Transverse colon (tissue), 4 donors: ENCODE measurements at regions not wholly inside any gene's neighbourhood (a gene's known extent, or its start where the extent isn't known, plus 50 kb on each side); places are given as distances from the start of the nearest gene placed in this dataset.

Source experiments
- DNase-seq: peaks from one replicate; pipeline ENCODE4 v3.0.0-alpha.2; 2019
- H3K27ac ChIP-seq, 4 donors: fragments of 200-600 bp; sonication (generic); 2 replicates each; pipeline ENCODE4 v1.5.1; 2016 to 2018; ENCODE audit warnings: inconsistent platforms in 4 of 4
- H3K27me3 ChIP-seq: fragments of 200-600 bp; sonication (generic); 2 replicates; pipeline ENCODE4 v1.5.1; 2017; ENCODE audit warnings: inconsistent platforms
- H3K36me3 ChIP-seq, 4 donors: fragments of 200-600 bp; sonication (generic); 2 replicates each; pipeline ENCODE4 v1.5.1; 2017 to 2019; ENCODE audit warnings: inconsistent platforms in 4 of 4
- H3K4me1 ChIP-seq, 4 donors: fragments of 200-600 bp; sonication (generic); 2 replicates each; pipeline ENCODE4 v1.5.1; 2017 to 2020; ENCODE audit warnings: inconsistent platforms in 4 of 4
- H3K4me3 ChIP-seq, 4 donors: fragments of 200-600 bp; sonication (generic); 1 replicate in 1 of 4; 2 replicates in 3 of 4; pipeline versions ENCODE4 v1.5.1 to v1.6.1; 2017 to 2019; ENCODE audit warnings: inconsistent platforms in 4 of 4
- H3K9me3 ChIP-seq, 2 donors: fragments of 200-600 bp; sonication (generic); 2 replicates each; pipeline ENCODE4 v1.5.1; 2017 to 2019; ENCODE audit warnings: inconsistent platforms in 2 of 2
- EP300 ChIP-seq: sonication (generic); formaldehyde crosslinking; IDR thresholded peaks from one replicate; pipeline ENCODE4 v1.6.1; 2017; ENCODE audit warnings: antibody characterized with exemption, low read depth
- POLR2A ChIP-seq: fragments of 450-650 bp; IDR thresholded peaks from one replicate; pipeline ENCODE4 v1.6.1; 2016; ENCODE audit warnings: antibody characterized with exemption, mild to moderate bottlenecking, moderate library complexity
- POLR2AphosphoS5 ChIP-seq, 3 donors: sonication (generic); formaldehyde crosslinking; IDR thresholded peaks; one replicate each; pipeline ENCODE4 v1.6.1; 2016; ENCODE audit warnings: antibody characterized with exemption in 3 of 3
- WGBS, 2 donors: methylation state at CpG; one replicate each; pipeline ENCODE4 v1.1.5; 2018; ENCODE audit warnings: low coverage in 1 of 2; 5-methylcytosine and 5-hydroxymethylcytosine counted together
- in situ Hi-C, 4 donors: fragments of 200-750 bp; cut with MboI; loops; one replicate each; pipeline versions ENCODE4 v1.15.0 to v1.15.1; 2017; ENCODE audit warnings: low sequenced_read_pairs in 3 of 4, low pct_ligation_motif_present in 1 of 4, low pct_unique_long_range_greater_than_20kb in 1 of 4
- intact Hi-C: fragments of 100-400 bp; cut with DNase I; formaldehyde crosslinking; loops from one replicate; pipeline ENCODE4 v1.15.1; 2023; ENCODE audit warnings: low total_unique reads
- TF ChIP-seq, protein P1 (sequence below), 5 experiments: fragments of 200-600 bp in 3 of 5; fragments of 450-650 bp in 2 of 5; sonication (generic) in 3 of 5; IDR thresholded peaks; 1 replicate in 2 of 5; 2 replicates in 3 of 5; pipeline ENCODE4 v1.5.1; 2016 to 2017; ENCODE audit warnings: antibody characterized with exemption in 5 of 5, inconsistent platforms in 3 of 5, mild to moderate bottlenecking in 2 of 5, moderate library complexity in 1 of 5

DNA sequence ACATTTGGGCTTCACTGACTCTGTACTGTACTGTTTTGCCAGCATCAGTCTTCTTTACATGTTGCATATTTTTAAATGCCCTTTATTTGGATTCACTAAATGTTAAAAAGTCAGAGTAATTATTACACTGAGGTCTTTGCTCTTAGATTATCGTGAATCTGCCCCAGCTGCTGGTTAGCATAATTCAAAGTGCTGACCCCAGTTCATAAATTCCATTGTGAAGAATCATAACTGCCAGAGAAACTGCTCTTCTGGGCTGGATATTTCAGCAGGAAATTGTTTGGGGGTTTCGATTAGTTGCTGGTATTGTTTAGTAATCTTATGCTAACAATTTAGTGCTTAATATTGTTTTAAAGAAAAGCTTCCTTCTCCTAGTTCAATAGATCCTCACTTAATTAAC, 682.1 kb upstream of the MAP3K7 start:
- TF ChIP-seq POLR2AphosphoS5 (IDR thresholded peaks at IDR 0.05) (no peak), EP300 (no peak), POLR2A (no peak)
- TF ChIP-seq, protein P1, sequence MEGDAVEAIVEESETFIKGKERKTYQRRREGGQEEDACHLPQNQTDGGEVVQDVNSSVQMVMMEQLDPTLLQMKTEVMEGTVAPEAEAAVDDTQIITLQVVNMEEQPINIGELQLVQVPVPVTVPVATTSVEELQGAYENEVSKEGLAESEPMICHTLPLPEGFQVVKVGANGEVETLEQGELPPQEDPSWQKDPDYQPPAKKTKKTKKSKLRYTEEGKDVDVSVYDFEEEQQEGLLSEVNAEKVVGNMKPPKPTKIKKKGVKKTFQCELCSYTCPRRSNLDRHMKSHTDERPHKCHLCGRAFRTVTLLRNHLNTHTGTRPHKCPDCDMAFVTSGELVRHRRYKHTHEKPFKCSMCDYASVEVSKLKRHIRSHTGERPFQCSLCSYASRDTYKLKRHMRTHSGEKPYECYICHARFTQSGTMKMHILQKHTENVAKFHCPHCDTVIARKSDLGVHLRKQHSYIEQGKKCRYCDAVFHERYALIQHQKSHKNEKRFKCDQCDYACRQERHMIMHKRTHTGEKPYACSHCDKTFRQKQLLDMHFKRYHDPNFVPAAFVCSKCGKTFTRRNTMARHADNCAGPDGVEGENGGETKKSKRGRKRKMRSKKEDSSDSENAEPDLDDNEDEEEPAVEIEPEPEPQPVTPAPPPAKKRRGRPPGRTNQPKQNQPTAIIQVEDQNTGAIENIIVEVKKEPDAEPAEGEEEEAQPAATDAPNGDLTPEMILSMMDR (IDR thresholded peaks at IDR 0.05): no peak
- H3K9me3 ChIP-seq: no peaks in the 10 kb centered on the region
- no peak for DNase-seq
- intact Hi-C loops: no loop called here
- no peak overlapping the region for H3K4me3 ChIP-seq
- H3K4me1 ChIP-seq: no peaks in the 10 kb centered on the region
- H3K27ac ChIP-seq: no peak overlapping the region
- H3K36me3 ChIP-seq: no peaks in the 10 kb centered on the region
- in situ Hi-C loops: no loop called here
- 51 to 73% methylated on average over 2 of the region's 2 CpGs for WGBS, 2 donors
- H3K27me3 ChIP-seq: no peaks in the 10 kb centered on the region

DNA sequence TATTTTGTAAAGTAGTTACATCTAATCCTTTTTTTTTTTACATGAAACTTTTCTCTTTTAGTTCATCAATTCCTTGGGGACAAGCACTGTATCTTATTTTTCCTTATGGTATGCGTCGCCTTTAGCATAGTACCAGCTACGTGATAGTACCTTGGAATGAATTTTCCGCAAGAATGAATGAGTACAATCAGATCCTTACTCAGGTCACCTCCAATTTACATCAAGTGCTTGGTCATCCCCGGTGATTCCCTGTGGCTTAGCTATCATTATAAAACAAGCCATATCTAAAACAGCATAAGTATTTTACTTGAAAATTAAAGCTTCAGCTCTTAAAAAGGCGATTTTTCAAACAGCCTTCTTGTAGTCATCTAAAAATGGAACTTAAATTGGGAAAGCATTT, 680.4 kb upstream of the MAP3K7 start:
- intact Hi-C loops: no loop called here
- TF ChIP-seq POLR2AphosphoS5 (IDR thresholded peaks at IDR 0.05): no peak
- TF ChIP-seq, protein P1 (IDR thresholded peaks at IDR 0.05): no peak
- no peak for TF ChIP-seq EP300
- no peak for TF ChIP-seq POLR2A
- DNase-seq: no peak
- H3K4me3 ChIP-seq: no peak overlapping the region
- H3K4me1 ChIP-seq: no peaks in the 10 kb centered on the region
- no peaks in the 10 kb centered on the region for H3K36me3 ChIP-seq
- H3K27ac ChIP-seq: no peak overlapping the region
- H3K27me3 ChIP-seq: no peaks in the 10 kb centered on the region
- no peaks in the 10 kb centered on the region for H3K9me3 ChIP-seq
- WGBS, 2 donors: 75 to 81% methylated on average over 3 to 6 of the region's 6 CpGs
- in situ Hi-C loops: no loop called here

DNA sequence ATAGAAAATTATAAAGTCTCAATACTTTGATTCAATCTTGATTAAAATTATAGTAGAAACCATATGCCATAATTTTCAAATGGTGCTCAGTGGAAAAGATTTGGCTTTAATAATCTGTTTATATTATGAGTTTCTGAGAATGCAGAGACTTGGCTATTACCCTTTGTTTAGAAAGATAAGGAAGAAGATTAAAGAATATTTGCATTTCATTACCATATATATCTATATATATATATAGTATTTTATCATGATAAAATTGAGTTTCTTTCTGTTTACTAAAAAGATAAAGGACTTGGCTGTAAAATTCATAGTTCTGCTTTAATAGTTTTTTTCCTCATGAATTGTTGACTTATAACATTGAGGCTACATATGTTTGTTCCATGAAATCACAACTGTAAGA, 679.3 kb upstream of the MAP3K7 start:
- H3K27ac ChIP-seq: no peak overlapping the region
- H3K4me1 ChIP-seq: no peaks in the 10 kb centered on the region
- no peaks in the 10 kb centered on the region for H3K36me3 ChIP-seq
- no peak overlapping the region for H3K4me3 ChIP-seq
- no peaks in the 10 kb centered on the region for H3K27me3 ChIP-seq
- in situ Hi-C loops (no loop called here), intact Hi-C loops (no loop called here)
- no peak for DNase-seq
- TF ChIP-seq POLR2A (no peak), POLR2AphosphoS5 (IDR thresholded peaks at IDR 0.05) (no peak), EP300 (no peak)
- TF ChIP-seq, protein P1 (IDR thresholded peaks at IDR 0.05): no peak
- no peaks in the 10 kb centered on the region for H3K9me3 ChIP-seq

DNA sequence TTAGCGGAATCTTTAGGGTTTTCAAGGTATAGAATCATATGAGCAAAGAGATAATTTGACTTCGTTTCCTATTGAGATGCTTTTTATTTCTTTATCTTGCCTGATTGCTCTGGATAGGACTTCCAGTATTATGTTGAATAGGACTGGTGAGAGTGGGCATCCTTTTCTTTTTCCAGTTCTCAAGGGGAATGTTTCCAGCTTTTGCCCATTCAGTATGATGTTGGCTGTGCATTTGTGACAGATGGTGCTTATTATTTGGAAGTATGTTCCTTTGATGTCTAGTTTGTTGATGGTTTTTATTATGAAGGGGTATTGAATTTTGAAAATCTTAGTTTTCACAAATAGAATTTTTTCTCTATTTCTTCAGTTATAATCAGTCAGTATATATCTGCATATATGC, 656.6 kb upstream of the MAP3K7 start:
- DNase-seq: no peak
- Histone ChIP-seq H3K4me1 (peaks cover 0 to 17% (median 0%) of the 10 kb centered on the region in 4 donors), H3K4me3 (no peak overlapping the region), H3K9me3 (no peaks in the 10 kb centered on the region), H3K27ac (no peak overlapping the region), H3K36me3 (no peaks in the 10 kb centered on the region), H3K27me3 (no peaks in the 10 kb centered on the region)
- TF ChIP-seq POLR2A (no peak), POLR2AphosphoS5 (IDR thresholded peaks at IDR 0.05) (no peak)
- TF ChIP-seq, protein P1 (IDR thresholded peaks at IDR 0.05): no peak
- intact Hi-C loops: no loop called here
- 77 to 78% methylated on average over 2 of the region's 2 CpGs for WGBS, 2 donors
- in situ Hi-C loops: no loop called here
